ENCODE measurements at regions not wholly inside any gene's neighbourhood (a gene's known extent, or its start where the extent isn't known, plus 50 kb on each side); places are given as distances from the start of the nearest gene placed in this dataset.

- no peak for DNase-seq
- Histone ChIP-seq H3K9ac (ENCODE audit: insufficient read depth, low read length, poor library complexity, severe bottlenecking) (no peak overlapping the region), H3K27me3 (ENCODE audit: control insufficient read depth in 2 of 2, insufficient read depth in 2 of 2, low read length in 2 of 2) (no peaks in the 10 kb centered on the region), H3K27ac (ENCODE audit: low read depth in 1 of 2, low read length in 2 of 2) (no peak overlapping the region), H3K36me3 (replicated peaks in 1 of 2; ENCODE audit: control insufficient read depth in 1 of 2, insufficient read depth in 2 of 2, low read length in 2 of 2) (peaks cover 48 to 76% of the 10 kb centered on the region in 2 donors), H3K79me2 (ENCODE audit: insufficient read depth, low read length) (no peaks in the 10 kb centered on the region), H3K9me3 (replicated peaks in 1 of 2; ENCODE audit: control insufficient read depth in 1 of 2, insufficient read depth in 1 of 2, low read length in 2 of 2) (no peaks in the 10 kb centered on the region), H2AFZ (ENCODE audit: insufficient read depth, low read depth, low read length, poor library complexity, severe bottlenecking) (no peak overlapping the region), H3K4me3 (replicated peaks in 1 of 3; ENCODE audit: low read depth in 2 of 3, low read length in 3 of 3) (no peak overlapping the region), H4K20me1 (ENCODE audit: insufficient read depth, low read length) (no peaks in the 10 kb centered on the region), H3K4me2 (replicated peaks; ENCODE audit: extremely low read depth, low read length, poor library complexity, severe bottlenecking) (no peak overlapping the region), H3K4me1 (ENCODE audit: control insufficient read depth in 1 of 2, insufficient read depth in 2 of 2, low read length in 2 of 2) (no peaks in the 10 kb centered on the region)
- intact Hi-C loops (cut with micrococcal nuclease), result no loop called here
- no peak for TF ChIP-seq CTCF (IDR thresholded peaks at IDR 0.05)
- peaks cover 52 to 61% of the 10 kb centered on the region in 2 donors for H3K36me3 Mint-ChIP-seq
- H3K4me1 Mint-ChIP-seq, result no peaks in the 10 kb centered on the region
- H3K9me3 Mint-ChIP-seq, result no peaks in the 10 kb centered on the region
- WGBS (ENCODE audit: insufficient coverage), result no CpG with 5 or more reads among the region's 1 CpG
- H3K4me3 Mint-ChIP-seq, result no peak overlapping the region
- no peak overlapping the region for H3K27ac Mint-ChIP-seq
- H3K27me3 Mint-ChIP-seq (ENCODE audit: low read depth in 3 of 3), result no peaks in the 10 kb centered on the region
These were observed 73.0 kb upstream of the ADAD1 start for GRCh38 chr4:122305853-122306252.

- Histone ChIP-seq H3K9ac (ENCODE audit: insufficient read depth, low read length, poor library complexity, severe bottlenecking) (no peak overlapping the region), H3K79me2 (ENCODE audit: insufficient read depth, low read length) (no peaks in the 10 kb centered on the region), H3K36me3 (replicated peaks in 1 of 2; ENCODE audit: control insufficient read depth in 1 of 2, insufficient read depth in 2 of 2, low read length in 2 of 2) (peaks cover 37 to 77% of the 10 kb centered on the region in 2 donors), H3K4me2 (replicated peaks; ENCODE audit: extremely low read depth, low read length, poor library complexity, severe bottlenecking) (no peak overlapping the region), H3K9me3 (replicated peaks in 1 of 2; ENCODE audit: control insufficient read depth in 1 of 2, insufficient read depth in 1 of 2, low read length in 2 of 2) (no peaks in the 10 kb centered on the region), H3K4me3 (replicated peaks in 1 of 3; ENCODE audit: low read depth in 2 of 3, low read length in 3 of 3) (no peak overlapping the region), H3K4me1 (ENCODE audit: control insufficient read depth in 1 of 2, insufficient read depth in 2 of 2, low read length in 2 of 2) (no peaks in the 10 kb centered on the region), H3K27me3 (ENCODE audit: control insufficient read depth in 2 of 2, insufficient read depth in 2 of 2, low read length in 2 of 2) (no peaks in the 10 kb centered on the region), H4K20me1 (ENCODE audit: insufficient read depth, low read length) (no peaks in the 10 kb centered on the region), H3K27ac (ENCODE audit: low read depth in 1 of 2, low read length in 2 of 2) (no peak overlapping the region), H2AFZ (ENCODE audit: insufficient read depth, low read depth, low read length, poor library complexity, severe bottlenecking) (no peak overlapping the region)
- Mint-ChIP-seq H3K4me3 (no peak overlapping the region), H3K27me3 (ENCODE audit: low read depth in 3 of 3) (no peaks in the 10 kb centered on the region), H3K4me1 (no peaks in the 10 kb centered on the region), H3K9me3 (no peaks in the 10 kb centered on the region), H3K36me3 (peaks cover 43 to 50% of the 10 kb centered on the region in 2 donors), H3K27ac (no peak overlapping the region)
- intact Hi-C loops (cut with micrococcal nuclease), result no loop called here
- no CpG with 5 or more reads among the region's 3 CpGs for WGBS (ENCODE audit: insufficient coverage)
- TF ChIP-seq CTCF (IDR thresholded peaks at IDR 0.05), result peak; percentile 83
- peak in 1 of 3 donors; percentile 16 for DNase-seq
These were observed 68.7 kb upstream of the ADAD1 start for GRCh38 chr4:122309988-122310626.

All from CD14-positive monocyte (primary cell).